ENCODE measurements at regions not wholly inside any gene's neighbourhood (a gene's known extent, or its start where the extent isn't known, plus 50 kb on each side); places are given as distances from the start of the nearest gene placed in this dataset.
"Not testable (repeated sequence)": the region's sequence is repeated elsewhere in the genome, so short reads cannot be mapped to it uniquely, and the experiment has no call there.

GRCh38 chr10:124172181-124172916, 79.0 kb upstream of the CHST15 start:
- ChIA-PET POLR2A (no interaction called here), CTCF (interaction anchor here (1.1 kb wide), 1 partner anchor 217 kb away, joined by 4 read pairs; no protein-coding TSS in a partner anchor)
- no peak for TF ChIP-seq CTCF (IDR thresholded peaks at IDR 0.05; ENCODE audit: insufficient read depth, low read length, missing control alignments)
- no peak overlapping the region for H3K4me3 ChIP-seq (ENCODE audit: low read depth, low read length)
- DNase-seq (ENCODE audit: low read depth, low spot score), result no peak

GRCh38 chr10:124171561-124171960, 78.2 kb upstream of the CHST15 start:
- CTCF ChIA-PET, result interaction anchor here (1.1 kb wide), 1 partner anchor 217 kb away, joined by 4 read pairs; no protein-coding TSS in a partner anchor
- POLR2A ChIA-PET, result no interaction called here
- TF ChIP-seq CTCF (IDR thresholded peaks at IDR 0.05; ENCODE audit: insufficient read depth, low read length, missing control alignments), result no peak
- no peak for DNase-seq (ENCODE audit: low read depth, low spot score)
- H3K4me3 ChIP-seq (ENCODE audit: low read depth, low read length), result no peak overlapping the region

- no peak for TF ChIP-seq CTCF (IDR thresholded peaks at IDR 0.05; ENCODE audit: insufficient read depth, low read length, missing control alignments)
These were observed 77.2 kb upstream of the CHST15 start for GRCh38 chr10:124170631-124171030.

GRCh38 chr10:124168991-124169802, 75.8 kb upstream of the CHST15 start:
- no peak overlapping the region for H3K4me3 ChIP-seq (ENCODE audit: low read depth, low read length)
- ChIA-PET POLR2A (no interaction called here), CTCF (no interaction called here)
- TF ChIP-seq CTCF (IDR thresholded peaks at IDR 0.05; ENCODE audit: insufficient read depth, low read length, missing control alignments), result no peak
- no peak for DNase-seq (ENCODE audit: low read depth, low spot score)

More at GRCh38 chr10:124170631-124171030, 77.2 kb upstream of the CHST15 start:
- DNase-seq (ENCODE audit: low read depth, low spot score), result no peak
- CTCF ChIA-PET, result no interaction called here
- H3K4me3 ChIP-seq (ENCODE audit: low read depth, low read length), result no peak overlapping the region
- POLR2A ChIA-PET, result no interaction called here

GRCh38 chr10:124168581-124168980, 75.2 kb upstream of the CHST15 start:
- no peak overlapping the region for H3K4me3 ChIP-seq (ENCODE audit: low read depth, low read length)
- CTCF ChIA-PET, result no interaction called here
- TF ChIP-seq CTCF (IDR thresholded peaks at IDR 0.05; ENCODE audit: insufficient read depth, low read length, missing control alignments), result no peak
- DNase-seq (ENCODE audit: low read depth, low spot score), result no peak
- POLR2A ChIA-PET, result no interaction called here

- POLR2A ChIA-PET, CTCF ChIA-PET: not testable (repeated sequence)
These were observed 74.5 kb upstream of the CHST15 start for GRCh38 chr10:124167925-124168324.

More at GRCh38 chr10:124167925-124168324, 74.5 kb upstream of the CHST15 start:
- DNase-seq (ENCODE audit: low read depth, low spot score); H3K4me3 ChIP-seq (ENCODE audit: low read depth, low read length): not testable (repeated sequence)

Data from AG04449 (cell line).